ENCODE measurements at regions not wholly inside any gene's neighbourhood (a gene's known extent, or its start where the extent isn't known, plus 50 kb on each side); places are given as distances from the start of the nearest gene placed in this dataset.
A peak's percentile ranks its signal among the peaks of the same experiment; 100 is the strongest.

- H3K4me3 ChIP-seq = no peak overlapping the region
- 100% methylated on average over 2 to 3 of the region's 3 CpGs; no CpG with 5 or more reads in 8 of the 10 experiments for WGBS, 10 experiments
- H3K27ac ChIP-seq = no peak overlapping the region
- ATAC-seq (replicated peaks in 6 of 8) = no peak
- H3K4me1 ChIP-seq (replicated peaks in 1 of 2) = no peaks in the 10 kb centered on the region
- in situ Hi-C loops (cut with MboI; ENCODE audit: low pct_unique_long_range_greater_than_20kb in 2 of 9, low sequenced_read_pairs in 9 of 9, unreplicated experiment in 9 of 9) = loop anchor here in 3 of 9 experiments (25.0 kb wide), 2 partner anchors 229 to 321 kb away; partner anchors contain the start of genes S100G (in 2 of the 3) and GRPR (in 1 of the 3)
These were observed 216.9 kb upstream of the S100G start for GRCh38 chrX:16433021-16433420.

- no peak for ATAC-seq (replicated peaks in 6 of 8)
- Histone ChIP-seq H3K27ac (no peak overlapping the region), H3K4me3 (no peak overlapping the region), H3K4me1 (replicated peaks in 1 of 2) (no peaks in the 10 kb centered on the region)
- in situ Hi-C loops (cut with MboI; ENCODE audit: low pct_unique_long_range_greater_than_20kb in 2 of 9, low sequenced_read_pairs in 9 of 9, unreplicated experiment in 9 of 9) = loop anchor here in 3 of 9 experiments (25.0 kb wide), 2 partner anchors 227 to 323 kb away; partner anchors contain the start of genes S100G (in 2 of the 3) and GRPR (in 1 of the 3)
- 43 to 100% (median 92%) methylated on average over 1 to 2 of the region's 2 CpGs; no CpG with 5 or more reads in 6 of the 10 experiments for WGBS, 10 experiments
These were observed 214.5 kb upstream of the S100G start for GRCh38 chrX:16435399-16435986.

GRCh38 chrX:16436348-16437188, 213.4 kb upstream of the S100G start:
- 7 to 57% (median 32%) methylated on average over 2 to 10 of the region's 12 CpGs; no CpG with 5 or more reads in 2 of the 10 experiments for WGBS, 10 experiments
- peak; percentile 50 to 95 (median 76) for ATAC-seq (replicated peaks in 6 of 8)
- in situ Hi-C loops (cut with MboI; ENCODE audit: low pct_unique_long_range_greater_than_20kb in 2 of 9, low sequenced_read_pairs in 9 of 9, unreplicated experiment in 9 of 9) = loop anchor here in 3 of 9 experiments (25.0 kb wide), 2 partner anchors 226 to 324 kb away; partner anchors contain the start of genes S100G (in 2 of the 3) and GRPR (in 1 of the 3)
- no peak overlapping the region for H3K27ac ChIP-seq
- H3K4me3 ChIP-seq = no peak overlapping the region
- H3K4me1 ChIP-seq (replicated peaks in 1 of 2) = no peaks in the 10 kb centered on the region

- no peaks in the 10 kb centered on the region for H3K4me1 ChIP-seq (replicated peaks in 1 of 2)
- no peak for ATAC-seq (replicated peaks in 6 of 8)
- H3K27ac ChIP-seq = no peak overlapping the region
- in situ Hi-C loops (cut with MboI; ENCODE audit: low pct_unique_long_range_greater_than_20kb in 2 of 9, low sequenced_read_pairs in 9 of 9, unreplicated experiment in 9 of 9) = loop anchor here in 3 of 9 experiments (25.0 kb wide), 2 partner anchors 222 to 328 kb away; partner anchors contain the start of genes S100G (in 2 of the 3) and GRPR (in 1 of the 3)
- H3K4me3 ChIP-seq = no peak overlapping the region
These were observed 209.5 kb upstream of the S100G start for GRCh38 chrX:16440446-16440845.

GRCh38 chrX:16444353-16444752, 205.6 kb upstream of the S100G start:
- no peak for ATAC-seq (replicated peaks in 6 of 8)
- no peak overlapping the region for H3K4me3 ChIP-seq
- 90% methylated on average over 2 of the region's 7 CpGs; no CpG with 5 or more reads in 9 of the 10 experiments for WGBS, 10 experiments
- H3K27ac ChIP-seq = no peak overlapping the region
- no peaks in the 10 kb centered on the region for H3K4me1 ChIP-seq (replicated peaks in 1 of 2)
- in situ Hi-C loops (cut with MboI; ENCODE audit: low pct_unique_long_range_greater_than_20kb in 2 of 9, low sequenced_read_pairs in 9 of 9, unreplicated experiment in 9 of 9) = loop anchor here in 3 of 9 experiments (25.0 kb wide), 2 partner anchors 218 to 332 kb away; partner anchors contain the start of genes S100G (in 2 of the 3) and GRPR (in 1 of the 3)

GRCh38 chrX:16445166-16445752, 204.7 kb upstream of the S100G start:
- Histone ChIP-seq H3K4me1 (replicated peaks in 1 of 2) (no peaks in the 10 kb centered on the region), H3K4me3 (no peak overlapping the region), H3K27ac (no peak overlapping the region)
- in situ Hi-C loops (cut with MboI; ENCODE audit: low pct_unique_long_range_greater_than_20kb in 2 of 9, low sequenced_read_pairs in 9 of 9, unreplicated experiment in 9 of 9) = loop anchor here in 3 of 9 experiments (25.0 kb wide), 2 partner anchors 217 to 333 kb away; partner anchors contain the start of genes S100G (in 2 of the 3) and GRPR (in 1 of the 3)
- 80% methylated on average over 1 of the region's 6 CpGs; no CpG with 5 or more reads in 9 of the 10 experiments for WGBS, 10 experiments
- ATAC-seq (replicated peaks in 6 of 8) = peak; percentile 42 to 67 (median 60)

- ATAC-seq (replicated peaks in 6 of 8) = peak in 2 of 8 experiments; percentile 53 to 70
- 20 to 90% (median 80%) methylated on average over 1 to 4 of the region's 4 CpGs; no CpG with 5 or more reads in 7 of the 10 experiments for WGBS, 10 experiments
- Histone ChIP-seq H3K27ac (no peak overlapping the region), H3K4me3 (no peak overlapping the region), H3K4me1 (replicated peaks in 1 of 2) (no peaks in the 10 kb centered on the region)
- in situ Hi-C loops (cut with MboI; ENCODE audit: low pct_unique_long_range_greater_than_20kb in 2 of 9, low sequenced_read_pairs in 9 of 9, unreplicated experiment in 9 of 9) = no loop called here
These were observed 198.6 kb upstream of the S100G start for GRCh38 chrX:16451334-16451733.

- Histone ChIP-seq H3K4me1 (replicated peaks in 1 of 2) (no peaks in the 10 kb centered on the region), H3K4me3 (no peak overlapping the region), H3K27ac (no peak overlapping the region)
- in situ Hi-C loops (cut with MboI; ENCODE audit: low pct_unique_long_range_greater_than_20kb in 2 of 9, low sequenced_read_pairs in 9 of 9, unreplicated experiment in 9 of 9) = no loop called here
- 0 to 100% (median 86%) methylated on average over 1 of the region's 1 CpG; no CpG with 5 or more reads in 7 of the 10 experiments for WGBS, 10 experiments
- ATAC-seq (replicated peaks in 6 of 8) = no peak
These were observed 195.0 kb upstream of the S100G start for GRCh38 chrX:16454926-16455325.

GRCh38 chrX:16457239-16457638, 192.7 kb upstream of the S100G start:
- in situ Hi-C loops (cut with MboI; ENCODE audit: low pct_unique_long_range_greater_than_20kb in 2 of 9, low sequenced_read_pairs in 9 of 9, unreplicated experiment in 9 of 9) = no loop called here
- WGBS, 10 experiments = 100% methylated on average over 1 of the region's 1 CpG; no CpG with 5 or more reads in 8 of the 10 experiments

GRCh38 chrX:16458208-16458607, 191.8 kb upstream of the S100G start:
- Histone ChIP-seq H3K27ac (no peak overlapping the region), H3K4me3 (no peak overlapping the region), H3K4me1 (replicated peaks in 1 of 2) (no peaks in the 10 kb centered on the region)
- WGBS, 10 experiments = 50 to 100% (median 77%) methylated on average over 1 to 4 of the region's 5 CpGs; no CpG with 5 or more reads in 4 of the 10 experiments
- peak in 3 of 8 experiments; percentile 25 to 39 (median 36) for ATAC-seq (replicated peaks in 6 of 8)
- in situ Hi-C loops (cut with MboI; ENCODE audit: low pct_unique_long_range_greater_than_20kb in 2 of 9, low sequenced_read_pairs in 9 of 9, unreplicated experiment in 9 of 9) = no loop called here

More at GRCh38 chrX:16457239-16457638, 192.7 kb upstream of the S100G start:
- Histone ChIP-seq H3K27ac (no peak overlapping the region), H3K4me1 (replicated peaks in 1 of 2) (no peaks in the 10 kb centered on the region), H3K4me3 (no peak overlapping the region)
- no peak for ATAC-seq (replicated peaks in 6 of 8)

- Histone ChIP-seq H3K4me3 (no peak overlapping the region), H3K4me1 (replicated peaks in 1 of 2) (no peaks in the 10 kb centered on the region), H3K27ac (no peak overlapping the region)
- 0 to 100% (median 40%) methylated on average over 1 to 2 of the region's 2 CpGs; no CpG with 5 or more reads in 3 of the 10 experiments for WGBS, 10 experiments
- no peak for ATAC-seq (replicated peaks in 6 of 8)
- in situ Hi-C loops (cut with MboI; ENCODE audit: low pct_unique_long_range_greater_than_20kb in 2 of 9, low sequenced_read_pairs in 9 of 9, unreplicated experiment in 9 of 9) = no loop called here
These were observed 190.9 kb upstream of the S100G start for GRCh38 chrX:16459008-16459407.

- H3K4me1 ChIP-seq (replicated peaks in 1 of 2) = no peaks in the 10 kb centered on the region
- WGBS, 10 experiments = no CpG with 5 or more reads among the region's 1 CpG
- in situ Hi-C loops (cut with MboI; ENCODE audit: low pct_unique_long_range_greater_than_20kb in 2 of 9, low sequenced_read_pairs in 9 of 9, unreplicated experiment in 9 of 9) = no loop called here
- ATAC-seq (replicated peaks in 6 of 8) = no peak
- no peak overlapping the region for H3K4me3 ChIP-seq
- H3K27ac ChIP-seq = no peak overlapping the region
These were observed 188.0 kb upstream of the S100G start for GRCh38 chrX:16461968-16462367.
